Stimulated activated CD4-positive, alpha-beta T cell treated with anti-CD3 and anti-CD28 coated beads, Interleukin-1b, Interleukin-23, amount 100 ng/mL, for 24 hours (primary cell): ENCODE measurements at regions not wholly inside any gene's neighbourhood (a gene's known extent, or its start where the extent isn't known, plus 50 kb on each side); places are given as distances from the start of the nearest gene placed in this dataset.

Experiments used
- DNase-seq, 4 experiments: peaks; one replicate each; pipeline ENCODE4 v3.0.0-alpha.2; 2020; ENCODE audit warnings: low read depth in 4 of 4, low spot score in 1 of 4

DNA sequence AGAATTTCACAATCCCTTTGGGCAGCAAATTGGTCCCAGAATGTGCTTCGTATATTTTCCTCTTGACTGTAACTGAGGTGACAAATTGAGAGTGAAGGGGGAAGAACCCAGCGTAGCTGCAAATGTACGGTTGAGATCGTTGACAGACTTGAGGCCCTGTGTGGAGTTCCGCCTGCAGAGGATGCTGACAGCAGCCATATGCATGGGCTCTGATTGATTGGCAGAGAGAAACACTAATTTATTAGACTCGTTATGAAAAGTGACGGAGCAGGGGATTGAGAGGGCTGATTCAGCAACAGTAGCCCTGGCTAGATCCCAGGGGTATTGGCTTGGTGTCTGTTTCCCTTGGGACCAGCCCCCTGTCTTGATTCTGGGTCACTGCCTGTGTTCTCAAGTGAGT, 930.1 kb upstream of the EEF2KMT start:
- DNase-seq, result no peak

DNA sequence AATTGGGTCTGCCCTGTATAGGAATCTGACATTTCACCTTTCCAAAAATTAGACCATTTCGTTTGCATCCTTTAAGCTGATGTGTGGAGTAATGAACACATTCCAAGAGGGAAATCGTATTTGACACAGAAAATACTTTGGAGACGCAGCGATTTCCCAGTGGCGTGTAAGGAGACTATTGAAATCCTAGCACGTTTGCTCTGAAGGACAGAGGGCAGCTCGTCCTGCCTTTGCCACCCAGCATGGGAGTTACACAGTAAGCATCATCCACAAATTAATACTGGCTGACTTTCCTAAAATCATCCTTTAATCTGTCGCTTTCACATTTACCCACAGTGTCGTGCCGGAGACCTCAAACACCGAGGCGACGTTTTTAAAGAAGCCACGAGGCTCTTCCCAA, 925.9 kb upstream of the EEF2KMT start:
- DNase-seq, result no peak

GRCh38 chr16:6021276-6021943, 923.8 kb upstream of the EEF2KMT start:
- no peak for DNase-seq

- DNase-seq, result no peak
Measured at GRCh38 chr16:6020162-6020985, 922.8 kb upstream of the EEF2KMT start.

GRCh38 chr16:6019490-6019991, 921.9 kb upstream of the EEF2KMT start:
- DNase-seq, result no peak

DNA sequence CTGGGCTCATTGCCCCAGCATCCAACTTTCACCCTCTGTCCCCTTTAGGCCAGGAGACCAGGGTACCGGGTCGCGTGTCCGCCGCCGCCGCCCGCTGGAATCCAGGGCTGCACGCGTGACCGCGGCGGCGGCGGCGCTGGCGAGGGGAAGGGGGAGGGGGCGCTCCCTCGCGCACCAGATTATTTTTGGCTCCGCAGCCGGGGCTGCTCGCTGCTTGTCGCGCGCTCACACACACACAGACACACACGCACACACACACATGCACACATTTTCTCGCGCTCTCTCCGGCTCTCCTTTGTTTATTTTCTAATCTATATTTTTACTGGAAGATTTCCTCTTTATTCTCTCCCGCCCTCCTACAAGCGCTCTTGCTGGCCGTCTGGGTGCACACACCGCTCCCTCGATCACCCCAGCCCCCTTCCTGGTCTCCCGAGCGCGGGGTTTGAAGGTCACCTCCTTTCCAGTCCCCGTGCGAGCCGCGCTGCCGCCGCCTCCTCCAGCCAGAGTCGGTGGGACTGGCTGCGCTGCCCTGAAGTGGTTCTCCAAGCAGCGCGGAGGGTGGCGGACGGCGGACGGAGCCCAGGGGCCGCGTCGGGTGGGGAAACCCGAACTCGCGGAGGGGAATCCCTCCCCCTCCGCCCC, 921.4 kb upstream of the EEF2KMT start:
- DNase-seq, result no peak

DNA sequence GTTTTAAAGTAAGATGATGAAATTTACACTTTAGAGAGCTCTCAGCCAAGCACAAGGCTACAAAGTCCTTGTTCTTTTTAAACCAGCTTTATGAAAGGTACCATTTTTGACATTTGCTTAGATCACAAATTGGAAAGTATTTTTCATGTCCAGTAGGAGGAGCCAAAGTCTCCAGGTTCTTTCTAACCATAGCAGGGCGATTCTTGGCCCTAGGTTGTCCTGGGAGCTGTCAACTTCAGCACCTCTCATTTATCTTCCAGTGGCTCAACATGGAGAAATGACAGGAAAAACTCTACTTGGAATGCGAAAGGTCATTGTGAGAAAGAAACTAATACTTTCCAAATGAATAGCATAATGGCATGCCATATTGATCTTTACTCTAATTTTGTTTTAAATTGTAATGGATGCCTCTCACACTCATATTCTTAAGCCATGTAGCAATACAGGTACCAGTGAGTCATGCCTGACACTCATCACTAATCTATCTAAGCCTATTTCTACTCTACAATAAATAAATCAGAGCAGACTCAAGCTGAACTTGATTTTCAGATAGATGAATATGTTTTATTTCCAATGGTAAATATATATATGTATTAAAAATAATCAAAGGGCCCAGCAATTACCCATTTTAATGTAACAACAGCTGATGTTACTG, 919.1 kb upstream of the EEF2KMT start:
- DNase-seq, result no peak

- DNase-seq, result no peak
Measured at GRCh38 chr16:6012716-6013115, 915.1 kb upstream of the EEF2KMT start.

GRCh38 chr16:6009151-6009550, 911.6 kb upstream of the EEF2KMT start:
- DNase-seq, result no peak

DNA sequence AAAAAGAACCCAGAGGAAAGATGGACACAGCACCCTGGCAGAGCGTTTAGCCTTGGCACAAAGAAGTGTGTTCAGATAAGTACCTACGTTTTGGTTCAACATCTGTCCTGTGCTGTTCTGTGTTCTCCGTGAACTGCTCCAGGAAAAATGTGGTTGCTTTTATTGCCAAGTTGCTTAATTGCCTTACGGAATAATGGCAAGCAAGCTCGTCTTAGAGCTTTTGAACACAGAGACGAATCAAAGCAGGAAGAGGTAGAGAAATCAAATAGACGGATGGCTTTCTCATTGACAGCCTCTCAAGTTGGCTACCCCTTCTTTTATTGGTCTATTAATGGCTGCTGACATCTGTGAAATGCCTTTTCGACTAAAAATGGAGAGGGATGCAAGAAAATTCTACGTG, 911.1 kb upstream of the EEF2KMT start:
- no peak for DNase-seq

GRCh38 chr16:5993356-5993755, 895.8 kb upstream of the EEF2KMT start:
- no peak for DNase-seq

DNA sequence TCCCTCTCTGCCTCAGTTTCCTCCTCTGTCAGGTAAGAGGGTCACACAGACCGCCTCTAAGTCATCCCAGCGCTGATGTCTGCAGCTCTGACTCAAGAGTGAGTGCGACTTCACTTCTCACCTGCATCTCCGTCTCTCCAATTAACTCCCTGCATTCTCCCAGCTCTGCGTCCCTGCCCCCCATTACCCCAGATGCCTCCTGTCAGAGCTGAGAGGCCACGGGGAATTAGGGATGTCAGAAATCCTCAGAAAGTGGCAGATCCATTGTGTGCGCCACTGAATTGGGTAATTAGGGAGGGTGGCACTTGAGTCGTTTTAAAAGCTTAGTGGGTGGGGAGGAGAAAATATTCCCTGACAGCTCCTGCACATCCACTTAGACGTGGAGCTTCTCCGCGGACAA, 885.4 kb upstream of the EEF2KMT start:
- no peak for DNase-seq

- DNase-seq, result no peak
Measured at GRCh38 chr16:5979905-5980550, 882.4 kb upstream of the EEF2KMT start.

DNA sequence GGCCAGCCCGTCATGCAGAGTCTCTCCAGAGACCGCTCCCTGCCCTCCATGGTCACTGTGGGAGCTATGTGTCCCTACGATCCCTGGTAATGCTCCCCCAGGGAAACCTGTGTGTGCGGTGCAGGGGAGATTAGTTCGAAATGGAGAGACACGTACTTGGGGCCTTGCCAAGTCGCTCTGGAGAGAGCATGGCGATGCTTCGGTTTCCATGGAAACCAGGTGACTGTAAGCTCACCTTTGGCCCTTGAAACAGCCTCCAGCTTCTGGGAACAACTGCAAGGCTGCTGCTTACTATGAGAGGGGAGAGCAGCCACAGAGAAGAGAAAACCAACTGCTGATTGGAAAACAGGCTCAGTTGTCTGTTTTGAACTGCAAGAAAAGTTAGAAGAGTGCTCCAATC, 879.7 kb upstream of the EEF2KMT start:
- no peak for DNase-seq

DNA sequence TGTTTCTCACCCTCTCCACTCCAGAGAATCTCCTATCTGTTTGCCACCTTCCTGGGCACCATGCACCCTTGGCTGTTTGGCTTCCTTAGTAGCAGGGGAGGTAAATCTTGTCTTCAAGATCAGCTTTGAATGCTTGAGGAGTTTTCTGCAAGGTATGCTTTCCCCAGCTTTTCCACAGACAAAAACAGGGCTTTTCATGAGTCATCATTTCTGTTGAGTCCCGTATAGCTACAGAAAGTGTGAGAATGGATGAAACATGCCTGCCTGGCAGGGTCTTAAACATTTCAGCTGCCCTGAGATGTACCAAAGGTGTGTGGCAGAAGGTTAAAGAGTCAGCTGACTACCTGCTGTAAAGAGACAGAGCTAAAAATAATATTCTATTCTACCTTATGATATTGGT, 875.2 kb upstream of the EEF2KMT start:
- DNase-seq, result no peak

GRCh38 chr16:5971924-5972323, 874.3 kb upstream of the EEF2KMT start:
- no peak for DNase-seq

- DNase-seq, result no peak
Measured at GRCh38 chr16:5971106-5971505, 873.5 kb upstream of the EEF2KMT start.

GRCh38 chr16:5966004-5966403, 868.4 kb upstream of the EEF2KMT start:
- no peak for DNase-seq

DNA sequence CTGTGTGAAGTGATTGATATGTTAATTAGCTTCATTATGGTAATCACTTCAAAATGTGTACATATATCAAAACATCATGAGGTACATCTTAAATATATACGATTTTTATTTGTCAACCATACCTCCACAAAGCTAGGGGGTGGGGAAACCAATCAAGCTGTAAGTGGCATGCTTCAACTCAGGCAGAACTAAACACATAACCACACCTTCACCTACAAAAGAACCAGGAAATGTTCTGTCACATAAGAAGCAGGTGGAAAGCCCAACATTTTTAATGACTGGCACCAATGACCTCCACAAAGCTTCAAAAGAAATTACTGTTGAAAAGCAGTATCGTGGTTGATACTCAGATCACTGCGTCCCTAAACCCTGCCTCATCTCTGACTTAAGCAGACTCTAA, 867.7 kb upstream of the EEF2KMT start:
- no peak for DNase-seq

DNA sequence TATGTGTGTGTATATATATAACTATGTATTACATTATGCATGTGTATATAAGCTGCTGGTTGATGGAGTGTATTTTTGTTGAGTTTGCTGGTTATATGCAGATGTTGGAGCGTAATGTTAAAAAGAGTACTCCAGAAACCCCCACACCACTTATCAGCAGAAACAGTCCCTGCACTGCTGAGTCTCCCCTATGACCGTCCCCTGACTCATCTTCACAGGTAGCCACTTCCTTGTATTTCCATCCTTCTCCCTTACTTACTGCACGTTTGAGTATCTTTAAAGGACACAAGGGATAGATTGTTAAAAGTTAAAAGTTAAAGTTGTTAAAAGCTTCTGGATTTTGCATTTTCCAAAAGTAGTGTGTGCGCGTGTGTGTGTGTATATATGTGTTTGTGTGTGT, 853.9 kb upstream of the EEF2KMT start:
- DNase-seq, result no peak

- no peak for DNase-seq
Measured at GRCh38 chr16:5944971-5945370, 847.4 kb upstream of the EEF2KMT start.
